ENCODE measurements at regions not wholly inside any gene's neighbourhood (a gene's known extent, or its start where the extent isn't known, plus 50 kb on each side); places are given as distances from the start of the nearest gene placed in this dataset.

DNA sequence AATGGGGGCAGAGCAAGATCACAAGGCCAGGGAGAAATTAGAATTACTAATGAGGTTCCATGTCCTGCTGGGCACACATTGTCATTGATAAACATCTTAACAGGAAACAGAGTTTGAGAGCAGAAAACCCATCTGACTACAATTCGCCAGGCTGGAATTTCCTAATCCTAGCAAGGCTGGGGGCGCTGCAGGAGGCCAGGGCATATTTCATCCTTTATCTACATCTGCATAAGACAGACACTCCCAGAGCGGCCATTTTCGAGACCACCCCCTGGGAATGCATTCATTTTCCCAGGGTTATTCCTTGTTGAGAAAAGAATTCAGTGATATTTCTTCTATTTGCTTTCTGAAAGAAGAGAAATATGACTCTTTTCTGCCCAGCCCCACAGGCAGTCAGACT is 152.7 kb downstream of the SUCLG1 start:
- no peak for TF ChIP-seq CTCF (IDR thresholded peaks at IDR 0.05; ENCODE audit: poor library complexity)
- TF ChIP-seq EZH2 (IDR thresholded peaks at IDR 0.05; ENCODE audit: borderline replicate concordance) = no peak
- no peak for TF ChIP-seq EZH2phosphoT487 (IDR thresholded peaks at IDR 0.05; ENCODE audit: low read depth, severe bottlenecking, unreplicated experiment)
